Heart left ventricle (tissue), 13 donors: ENCODE measurements at regions not wholly inside any gene's neighbourhood (a gene's known extent, or its start where the extent isn't known, plus 50 kb on each side); places are given as distances from the start of the nearest gene placed in this dataset.

Source experiments
- POLR2A ChIP-seq, 2 donors: fragments of 450-650 bp; IDR thresholded peaks; one replicate each; pipeline ENCODE4 v1.6.1; 2017; ENCODE audit warnings: antibody characterized with exemption in 2 of 2, mild to moderate bottlenecking in 2 of 2, moderate library complexity in 2 of 2
- TF ChIP-seq, protein P1 (sequence below), 12 donors: fragments of 200-600 bp; sonication (generic) in 4 of 12; IDR thresholded peaks; one replicate each; pipeline versions ENCODE4 v1.5.0 to v1.8.0; 2018 to 2022; ENCODE audit warnings: antibody characterized with exemption in 12 of 12, mild to moderate bottlenecking in 5 of 12
- donor health status: ischemic (EF 13 %, LVEDD 7.1; RV severe dilation, severe dysfunction).
- donor health status: DM: no; HTN: yes; CAD: no.
- donor health status: DM: no; HTN: no; CAD: no.
- donor health status: ischemic (EF 25% LVEDD 6.9; RV normal size, moderate dysfunction).
- donor health status: ischemic (EF 25% LVEDD 5.7; RV mildly dilated, moderate dysfunction).
- donor health status: ischemic (EF 35%, LVEDD 5.7; RV mildly dilated, moderate dysfunction).
- donor health status: nonischemic (EF 11% LVEDD 7.7; RV severe dilation, severe dysfunction).
- donor health status: DM: yes; HTN: yes; CAD: no.
- donor health status: PGD.
- donor health status: ischemic (EF 29% LVEDD 5.4; RV normal size, mild dysfunction).
- donor health status: nonischemic (EF 23%, LVEDD 6.1; RV moderate dilation, normal function).

DNA sequence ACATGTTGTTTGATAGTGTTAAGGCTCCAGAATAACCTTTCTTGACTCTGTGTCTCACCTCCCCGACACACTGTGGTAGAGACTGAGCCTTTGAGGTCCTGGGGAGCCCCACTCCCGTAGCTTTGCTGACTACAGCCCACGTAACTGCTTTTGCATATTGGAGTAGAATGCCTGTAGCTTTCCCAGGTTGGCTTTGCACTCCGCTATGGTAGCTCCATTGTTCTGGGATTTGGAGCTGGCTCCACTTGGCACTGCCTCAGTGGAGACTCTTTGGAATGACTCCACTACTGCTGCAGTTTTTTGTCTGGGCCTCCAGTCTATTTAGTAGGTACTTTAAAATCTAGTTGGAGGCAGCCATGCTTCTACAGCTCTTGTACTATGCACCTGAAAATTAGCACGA, 56.2 kb upstream of the ANXA1 start:
- TF ChIP-seq POLR2A (IDR thresholded peaks at IDR 0.05), result no peak
- TF ChIP-seq, protein P1, sequence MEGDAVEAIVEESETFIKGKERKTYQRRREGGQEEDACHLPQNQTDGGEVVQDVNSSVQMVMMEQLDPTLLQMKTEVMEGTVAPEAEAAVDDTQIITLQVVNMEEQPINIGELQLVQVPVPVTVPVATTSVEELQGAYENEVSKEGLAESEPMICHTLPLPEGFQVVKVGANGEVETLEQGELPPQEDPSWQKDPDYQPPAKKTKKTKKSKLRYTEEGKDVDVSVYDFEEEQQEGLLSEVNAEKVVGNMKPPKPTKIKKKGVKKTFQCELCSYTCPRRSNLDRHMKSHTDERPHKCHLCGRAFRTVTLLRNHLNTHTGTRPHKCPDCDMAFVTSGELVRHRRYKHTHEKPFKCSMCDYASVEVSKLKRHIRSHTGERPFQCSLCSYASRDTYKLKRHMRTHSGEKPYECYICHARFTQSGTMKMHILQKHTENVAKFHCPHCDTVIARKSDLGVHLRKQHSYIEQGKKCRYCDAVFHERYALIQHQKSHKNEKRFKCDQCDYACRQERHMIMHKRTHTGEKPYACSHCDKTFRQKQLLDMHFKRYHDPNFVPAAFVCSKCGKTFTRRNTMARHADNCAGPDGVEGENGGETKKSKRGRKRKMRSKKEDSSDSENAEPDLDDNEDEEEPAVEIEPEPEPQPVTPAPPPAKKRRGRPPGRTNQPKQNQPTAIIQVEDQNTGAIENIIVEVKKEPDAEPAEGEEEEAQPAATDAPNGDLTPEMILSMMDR (IDR thresholded peaks at IDR 0.05), result no peak
